HG03575 (cell line): ENCODE measurements at regions not wholly inside any gene's neighbourhood (a gene's known extent, or its start where the extent isn't known, plus 50 kb on each side); places are given as distances from the start of the nearest gene placed in this dataset.
"Not testable (repeated sequence)": the region's sequence is repeated elsewhere in the genome, so short reads cannot be mapped to it uniquely, and the experiment has no call there.

ENCODE experiments used
- ATAC-seq: cut with Tn5 transposase; IDR thresholded peaks from one replicate; pipeline ENCODE4 v1.9.1; 2021; ENCODE audit not compliant: unreplicated experiment, insufficient number of reproducible peaks, low FRiP score; ENCODE audit errors: extremely low read depth

DNA sequence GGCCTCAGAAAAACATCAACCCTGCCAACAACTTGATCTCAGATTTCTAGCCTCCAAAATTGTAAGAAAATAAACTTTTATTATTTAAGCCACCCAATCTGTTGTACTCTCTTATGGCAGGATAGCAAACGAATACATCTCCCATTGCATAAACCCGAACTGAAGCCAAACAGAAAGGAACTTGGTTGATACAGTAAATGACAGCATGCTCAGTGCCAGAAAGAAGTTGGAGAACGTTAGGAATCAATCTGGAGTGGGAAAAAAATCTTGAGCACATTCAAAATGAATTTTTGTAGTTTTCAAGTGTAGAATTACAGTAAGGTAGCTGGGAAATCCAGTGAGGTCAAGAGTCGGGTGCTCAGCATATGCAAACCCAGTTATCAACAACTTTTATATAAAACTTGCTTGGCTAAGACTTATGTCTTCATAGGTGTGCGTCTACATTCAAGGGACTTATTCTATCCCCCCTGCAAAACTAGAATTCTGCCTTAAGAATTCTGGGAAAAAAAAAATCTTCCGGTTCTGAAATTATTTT, 157.5 kb upstream of the ANKRD50 start:
- ATAC-seq: no peak

DNA sequence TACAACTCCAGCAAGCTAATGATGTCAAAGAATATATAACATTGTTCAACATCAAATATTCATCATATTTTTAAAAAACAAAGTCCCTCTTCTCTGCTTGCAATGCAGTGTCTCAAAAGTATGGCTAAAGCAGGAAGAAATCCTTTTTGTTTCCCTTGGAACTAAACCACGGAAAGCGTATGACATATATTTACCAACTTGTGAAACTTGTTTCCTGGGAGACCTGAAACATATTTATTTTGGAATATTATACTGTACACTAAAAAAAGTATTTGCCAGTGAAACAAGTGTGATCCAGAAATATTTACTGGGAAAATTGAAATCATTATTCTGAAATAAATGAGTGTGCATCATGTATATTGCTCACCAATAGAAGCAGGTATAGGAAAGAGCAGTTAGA, 156.0 kb upstream of the ANKRD50 start:
- no peak for ATAC-seq

DNA sequence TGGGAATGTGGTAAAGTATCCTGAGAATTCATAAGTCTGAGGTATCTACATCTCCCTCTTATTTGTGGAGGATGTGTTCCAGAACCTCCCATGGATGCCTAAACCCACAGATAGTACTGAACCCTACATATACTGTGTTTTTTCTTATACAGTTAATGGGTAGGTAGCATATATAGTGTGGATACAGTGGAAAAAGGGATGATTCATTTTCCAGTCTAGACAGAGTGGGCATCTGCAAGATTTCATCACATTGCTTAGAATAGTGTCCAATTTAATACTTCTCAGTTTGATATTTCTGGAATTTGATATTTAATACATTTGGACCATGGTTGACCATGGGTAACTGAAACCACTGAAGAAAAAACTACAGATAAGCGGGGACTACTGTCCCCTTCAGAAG, 155.0 kb upstream of the ANKRD50 start:
- no peak for ATAC-seq

DNA sequence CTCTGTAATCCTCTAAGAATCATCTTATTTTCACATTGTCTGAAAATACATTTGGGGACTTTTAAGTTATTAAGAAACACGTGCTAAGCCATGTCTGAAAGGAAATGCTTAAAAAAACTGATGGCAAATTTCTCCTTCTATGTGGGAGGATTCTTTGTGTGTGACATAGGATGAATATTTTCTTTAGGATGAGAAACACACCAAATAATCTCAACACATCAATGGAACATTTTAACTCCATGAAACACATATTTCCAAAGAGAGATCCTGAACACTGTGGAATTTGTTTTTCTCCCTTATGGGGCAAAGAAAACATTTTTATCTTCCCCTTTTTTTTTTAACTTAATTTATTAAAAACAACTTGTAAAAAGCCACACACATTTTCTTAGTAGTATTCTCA, 153.8 kb upstream of the ANKRD50 start:
- ATAC-seq: no peak

DNA sequence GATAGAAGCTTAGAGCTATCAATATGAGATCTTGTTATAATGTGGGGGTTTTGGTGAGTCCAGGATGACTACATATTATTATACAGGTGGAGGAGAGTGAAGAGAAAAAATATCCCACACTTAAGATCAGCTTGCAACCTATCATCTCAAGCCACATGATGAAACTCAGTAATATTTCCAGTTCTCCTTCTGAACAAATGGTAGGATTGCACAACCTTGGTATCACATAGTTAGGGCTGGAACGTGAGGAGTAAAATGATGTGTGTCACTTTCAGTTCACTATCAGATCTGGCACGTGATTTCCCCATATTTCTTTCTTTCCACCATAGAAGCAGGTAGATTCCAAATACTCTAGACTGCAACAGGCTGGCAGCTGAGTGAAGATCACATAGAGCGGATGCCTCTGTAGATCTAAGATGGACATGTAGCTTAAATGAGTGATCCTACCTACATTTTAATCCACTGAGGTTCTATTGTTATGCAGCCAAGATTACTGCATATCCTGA, 150.6 kb upstream of the ANKRD50 start:
- ATAC-seq: no peak

DNA sequence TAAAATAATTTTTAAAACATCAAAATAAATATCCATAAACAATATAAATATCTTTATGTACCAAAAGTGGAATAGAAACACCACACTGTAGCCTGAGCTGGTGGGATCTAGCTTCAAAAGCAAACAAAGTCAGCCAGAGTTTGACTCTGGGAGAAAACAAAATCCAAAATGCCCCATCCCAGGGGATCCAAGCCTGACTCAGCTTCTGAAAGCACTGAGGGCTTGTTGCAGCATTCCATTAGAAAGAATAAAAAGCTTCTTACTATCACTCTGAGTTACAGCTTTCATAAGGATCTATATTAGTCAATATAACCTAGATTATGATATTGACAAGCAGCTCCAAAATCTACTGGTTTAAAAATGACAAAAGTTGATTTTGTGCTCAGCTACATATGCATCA, 149.7 kb upstream of the ANKRD50 start:
- no peak for ATAC-seq

DNA sequence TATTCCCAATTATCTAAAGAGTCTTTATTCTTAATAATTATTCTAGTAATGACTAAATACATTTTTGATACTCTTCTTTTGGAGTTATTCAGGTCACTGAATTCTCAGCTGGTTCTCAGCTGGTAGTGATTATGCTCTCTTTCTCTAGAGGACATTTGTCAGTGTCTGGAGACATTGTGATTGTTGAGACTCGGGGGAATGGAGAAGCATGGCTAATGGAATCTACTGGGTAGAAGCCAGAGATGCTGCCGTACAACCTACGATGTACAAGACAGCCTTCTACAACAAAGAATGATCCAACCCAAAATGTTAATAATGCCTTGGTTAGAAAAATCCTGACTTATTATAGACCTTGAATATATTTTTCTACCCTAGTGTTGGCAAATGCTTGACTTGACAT, 149.2 kb upstream of the ANKRD50 start:
- no peak for ATAC-seq

DNA sequence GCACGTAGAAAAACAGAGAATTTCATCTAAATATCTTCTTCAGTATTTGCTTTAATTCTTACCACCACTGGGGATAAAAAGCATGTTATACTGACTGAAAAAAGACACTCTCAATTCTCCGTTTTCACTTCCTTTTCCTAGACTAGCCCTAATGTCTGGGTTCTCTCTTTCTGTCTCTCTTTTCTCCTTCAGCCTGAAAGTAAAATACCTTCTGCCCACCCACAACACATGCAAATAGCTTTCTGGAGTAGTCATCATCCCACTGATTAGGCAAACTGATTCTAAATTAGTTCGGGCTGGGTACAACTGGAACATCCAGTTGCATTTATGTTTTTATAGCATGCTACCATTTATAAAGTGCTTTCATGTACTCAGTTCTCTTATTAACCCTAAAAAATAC, 142.4 kb upstream of the ANKRD50 start:
- peak; percentile 78 for ATAC-seq

DNA sequence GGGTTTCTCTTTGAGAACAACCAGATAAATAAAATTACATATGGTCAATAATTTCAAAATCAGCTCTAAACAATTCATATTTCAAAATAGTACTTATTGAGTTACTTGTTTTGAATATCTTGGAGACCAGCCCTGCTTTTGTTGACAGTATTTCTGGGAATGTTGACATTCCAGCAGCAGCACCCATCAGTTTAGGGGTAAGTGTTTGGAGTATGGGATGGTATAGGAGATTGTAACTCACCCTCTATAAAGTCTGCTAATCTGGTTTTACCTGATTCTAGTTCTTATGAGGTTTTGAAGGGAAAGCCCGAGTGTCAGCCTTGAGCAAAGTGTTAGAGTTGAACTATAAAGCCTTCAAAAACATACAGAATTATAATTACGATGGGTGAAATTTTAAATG, 139.2 kb upstream of the ANKRD50 start:
- no peak for ATAC-seq

DNA sequence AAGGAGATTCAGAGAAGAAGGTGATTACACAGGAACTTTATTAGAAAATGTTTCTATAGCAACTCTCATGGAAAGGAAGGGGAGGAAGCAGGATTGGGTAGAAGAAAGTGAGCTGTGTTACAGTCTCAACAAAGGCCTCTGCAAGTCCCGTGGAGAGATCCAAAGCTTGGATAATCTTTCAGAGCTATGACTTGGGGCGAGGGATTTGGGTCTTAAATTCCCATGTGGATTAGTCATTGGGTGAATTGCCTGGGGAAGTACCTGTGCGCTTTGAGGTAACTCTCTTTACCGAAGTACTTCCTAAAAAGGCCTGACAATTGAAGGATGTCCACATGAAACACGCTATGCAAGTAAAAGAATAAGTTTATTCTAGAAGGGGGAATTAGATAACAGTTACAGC, 133.8 kb upstream of the ANKRD50 start:
- ATAC-seq: no peak

DNA sequence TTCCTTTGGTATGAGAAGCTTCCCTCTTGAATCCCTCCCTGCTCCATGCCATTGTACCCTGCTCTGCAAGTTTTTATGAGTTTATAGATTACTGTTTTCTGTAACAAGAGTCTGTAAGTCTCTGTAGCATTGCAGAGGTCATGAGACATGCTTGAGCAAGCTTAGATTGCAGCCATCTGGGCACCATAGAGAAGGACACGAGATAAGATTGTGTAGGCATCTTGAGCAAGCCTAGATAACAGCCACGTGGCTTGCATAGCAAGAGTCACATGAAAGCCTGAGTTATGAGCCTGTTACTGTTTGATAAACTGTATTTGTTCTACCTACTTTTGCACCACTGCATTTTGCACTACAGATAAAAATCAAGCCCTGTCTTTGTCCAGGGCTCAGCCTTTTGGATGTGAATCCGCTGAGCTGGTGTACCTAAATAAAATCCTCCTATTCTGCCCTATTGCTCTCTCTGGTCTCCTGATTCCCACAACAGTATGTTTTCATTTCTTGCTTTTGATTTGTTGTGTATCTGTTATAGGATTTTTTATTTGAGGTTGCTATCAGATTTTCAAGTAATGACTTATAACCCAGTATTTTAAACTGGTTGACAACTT, 127.4 kb upstream of the ANKRD50 start:
- ATAC-seq: no peak

DNA sequence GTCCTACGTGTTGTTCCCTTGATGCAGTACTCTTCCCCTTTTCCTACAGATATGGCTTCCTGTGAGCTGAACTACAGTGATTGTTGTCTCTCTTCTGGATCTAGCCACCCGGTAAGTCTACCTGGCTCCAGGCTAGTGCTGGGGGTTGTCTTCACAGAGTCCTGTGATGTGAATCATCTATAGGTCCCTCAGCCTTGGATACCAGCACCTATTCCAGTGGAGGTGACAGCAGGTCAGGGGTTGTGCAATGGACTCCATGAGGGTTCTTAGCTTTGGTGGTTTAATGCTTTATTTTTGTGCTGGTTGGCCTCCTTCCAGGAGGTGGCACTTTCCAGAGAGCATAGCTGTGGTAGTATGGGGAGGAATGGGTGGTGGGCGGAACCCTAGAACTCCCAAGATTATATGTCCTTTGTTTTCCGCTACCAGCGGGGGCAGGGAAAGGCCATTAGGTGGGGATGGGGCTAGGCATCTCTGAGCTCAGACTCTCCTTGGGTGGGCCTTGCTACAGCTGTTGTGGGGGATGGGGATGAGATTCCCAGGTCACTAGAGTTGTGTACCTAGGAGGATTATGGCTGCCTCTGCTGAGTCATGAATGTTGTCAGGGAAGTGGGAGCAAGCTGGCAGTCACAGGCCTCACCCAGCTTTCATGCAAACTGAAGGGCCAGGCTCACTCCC, 121.4 kb upstream of the ANKRD50 start:
- ATAC-seq: no peak

DNA sequence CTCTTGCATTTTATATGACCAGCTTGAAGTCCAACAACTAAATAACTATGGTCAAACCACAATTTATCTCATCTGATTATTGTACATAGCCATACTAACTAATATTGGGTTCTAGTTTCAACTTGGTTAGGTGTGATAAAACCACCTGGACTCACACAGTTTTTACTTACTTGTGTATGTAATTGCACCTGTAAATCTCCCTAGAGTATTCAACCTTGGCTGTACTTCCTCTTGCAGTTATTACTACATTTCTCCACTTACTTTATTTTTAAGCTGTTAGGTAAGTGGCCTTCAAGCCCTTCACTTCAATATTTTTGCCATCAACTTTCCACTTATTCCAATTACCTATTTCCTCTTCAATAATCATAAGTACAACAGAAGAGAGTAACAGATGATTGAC, 115.8 kb upstream of the ANKRD50 start:
- no peak for ATAC-seq

DNA sequence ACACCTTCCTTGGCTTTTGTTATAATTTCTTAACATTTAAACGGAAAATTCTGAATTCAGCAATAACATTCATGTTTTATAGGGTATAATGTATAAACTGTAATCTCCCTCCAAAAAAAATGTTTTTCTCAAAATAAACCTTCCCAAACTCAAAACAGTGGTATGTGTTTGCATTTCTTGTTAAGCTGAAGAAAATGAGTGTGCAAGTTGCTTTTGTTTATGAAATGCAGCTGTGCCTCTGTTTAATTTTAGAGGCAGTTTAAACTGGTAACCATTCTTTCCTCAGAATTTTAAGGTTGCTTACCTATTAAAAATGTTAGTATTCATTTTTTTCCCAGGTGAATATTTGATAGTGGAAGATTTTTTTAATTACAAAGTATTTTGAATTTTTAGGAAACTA, 105.0 kb upstream of the ANKRD50 start:
- ATAC-seq: no peak

DNA sequence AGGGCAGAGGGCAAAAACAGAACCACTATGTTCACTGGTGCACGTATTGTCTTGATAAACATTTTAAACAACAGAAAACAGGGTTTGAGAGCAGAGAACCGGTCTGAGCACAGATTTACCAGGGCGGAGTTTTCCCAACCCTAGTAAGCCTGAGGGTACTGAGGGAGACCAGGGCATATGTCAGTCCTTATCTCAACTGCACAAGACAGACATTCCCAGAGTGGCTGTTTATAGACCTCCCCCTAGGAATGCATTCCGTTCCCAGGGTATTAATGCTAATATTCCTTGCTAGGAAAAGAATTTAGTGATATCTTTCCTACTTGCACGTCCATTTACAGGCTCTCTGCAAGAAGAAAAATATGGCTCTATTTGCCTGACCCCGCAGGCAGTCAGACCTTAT, 99.7 kb upstream of the ANKRD50 start:
- not testable (repeated sequence) for ATAC-seq

DNA sequence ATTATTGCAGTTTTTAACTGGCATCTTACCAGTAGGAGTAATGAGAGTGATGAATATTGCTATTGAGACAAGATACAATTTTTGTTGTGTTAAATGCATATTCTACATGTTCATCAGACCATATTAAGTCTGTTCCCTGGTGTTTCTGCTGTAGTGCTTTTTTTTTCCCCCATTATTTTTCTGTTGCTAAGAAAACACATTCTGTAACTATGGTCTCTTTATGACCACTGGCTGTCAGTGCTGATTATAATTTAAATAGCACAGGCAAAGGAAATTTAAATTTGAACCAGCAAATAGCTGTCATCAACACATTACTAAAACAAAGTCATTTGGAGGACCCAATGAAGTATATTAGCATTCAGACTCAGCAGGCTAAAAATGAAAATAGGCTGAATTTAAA, 98.3 kb upstream of the ANKRD50 start:
- no peak for ATAC-seq

DNA sequence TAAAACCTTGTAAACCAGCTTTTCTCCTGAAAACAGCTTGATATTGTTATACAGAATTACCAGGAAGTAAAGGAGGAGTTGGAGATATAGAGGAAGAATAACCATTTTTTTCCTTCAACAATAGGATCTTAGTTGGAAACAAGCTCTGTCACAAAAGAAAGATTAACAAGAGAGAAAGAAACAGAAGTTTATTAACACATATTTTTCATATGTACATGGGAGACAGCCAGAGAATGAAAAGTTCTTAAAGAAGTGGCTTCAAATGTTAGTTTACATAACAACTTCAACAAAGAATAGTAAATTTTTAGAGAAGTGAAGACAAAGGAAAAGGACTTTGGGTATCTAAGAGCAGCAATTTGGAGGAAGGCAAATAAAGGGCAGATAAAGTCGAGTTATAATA, 94.9 kb upstream of the ANKRD50 start:
- ATAC-seq: no peak

DNA sequence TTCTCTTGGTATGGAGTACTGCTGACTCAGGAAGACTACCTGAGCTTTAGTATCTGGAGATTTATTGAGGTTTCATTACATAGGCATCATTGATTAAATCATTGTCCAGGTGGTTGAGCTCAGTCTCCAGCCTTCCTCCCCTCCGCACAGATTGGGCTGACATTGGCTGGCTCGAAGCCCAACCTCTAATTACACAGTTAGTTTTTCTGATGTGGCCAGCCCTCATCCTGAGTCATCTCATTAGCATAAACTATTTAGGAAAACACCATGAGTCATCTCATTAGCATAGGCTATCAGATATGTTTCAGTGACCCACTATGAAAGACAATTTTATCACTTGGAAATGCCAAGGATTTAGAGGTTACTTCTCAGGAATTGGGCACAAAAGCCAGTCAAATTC, 93.9 kb upstream of the ANKRD50 start:
- no peak for ATAC-seq

DNA sequence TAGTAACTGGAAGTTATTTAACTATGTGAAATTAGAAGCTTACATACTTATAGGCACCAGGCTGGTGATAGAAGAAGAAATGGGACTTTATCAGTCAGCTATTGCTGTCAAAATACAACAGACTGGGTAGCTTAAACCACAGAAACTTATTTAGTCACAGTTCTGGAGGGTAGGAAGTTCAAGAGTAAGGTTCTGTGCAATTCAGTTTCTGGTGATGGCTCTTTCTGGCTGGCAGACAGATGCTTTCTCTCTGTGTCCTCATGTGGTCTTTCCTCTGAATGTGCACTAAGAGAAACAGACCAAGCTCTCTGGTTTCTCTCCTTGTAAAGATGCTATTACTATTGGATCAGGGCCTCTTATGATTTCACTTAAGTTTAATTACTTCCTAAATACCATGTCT, 92.1 kb upstream of the ANKRD50 start:
- ATAC-seq: peak; percentile 63

DNA sequence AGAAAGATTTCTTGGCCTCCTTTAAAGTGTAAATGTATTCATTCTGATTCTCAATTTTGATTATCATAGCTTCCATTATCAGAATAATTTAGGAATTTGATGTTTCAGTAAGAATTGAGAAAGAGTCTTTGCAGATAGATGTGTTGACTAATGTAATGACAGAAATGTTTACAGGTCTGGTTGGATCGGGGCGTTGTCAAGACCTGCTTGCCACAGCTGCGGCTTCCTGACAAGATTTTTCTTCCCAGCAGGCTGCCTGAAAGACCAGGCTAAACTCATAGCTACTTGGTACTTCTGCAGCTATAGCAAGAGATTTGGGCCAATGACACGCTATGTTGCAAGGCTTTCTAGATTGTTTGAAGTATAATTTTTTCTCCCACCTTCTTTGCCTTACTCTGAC, 91.5 kb upstream of the ANKRD50 start:
- ATAC-seq: no peak

DNA sequence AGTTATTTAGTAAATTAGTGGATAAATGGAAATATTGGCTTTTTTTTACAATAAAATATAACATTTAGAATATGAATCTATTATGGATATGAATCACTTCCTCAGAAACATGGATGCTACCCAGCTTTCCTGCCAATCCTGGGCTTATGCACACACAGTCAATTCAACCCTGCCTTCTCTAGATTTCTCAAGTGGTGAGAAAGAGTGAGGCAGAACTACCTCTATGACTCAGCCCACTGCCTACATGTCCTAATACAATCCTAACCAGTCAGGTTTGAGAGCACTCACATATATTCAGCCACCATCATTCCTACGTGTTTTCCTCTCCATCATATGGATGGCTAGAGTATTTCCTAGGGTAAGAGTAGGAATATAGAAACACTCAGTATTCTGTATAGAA, 91.1 kb upstream of the ANKRD50 start:
- no peak for ATAC-seq
